NCI-H2196 (cell line): ENCODE measurements at regions not wholly inside any gene's neighbourhood (a gene's known extent, or its start where the extent isn't known, plus 50 kb on each side); places are given as distances from the start of the nearest gene placed in this dataset.

Source experiments
- DNase-seq: peaks from one replicate; lab custom pipeline; 2025; ENCODE audit not compliant: unreplicated experiment; lab: John Stamatoyannopoulos, UW

DNA sequence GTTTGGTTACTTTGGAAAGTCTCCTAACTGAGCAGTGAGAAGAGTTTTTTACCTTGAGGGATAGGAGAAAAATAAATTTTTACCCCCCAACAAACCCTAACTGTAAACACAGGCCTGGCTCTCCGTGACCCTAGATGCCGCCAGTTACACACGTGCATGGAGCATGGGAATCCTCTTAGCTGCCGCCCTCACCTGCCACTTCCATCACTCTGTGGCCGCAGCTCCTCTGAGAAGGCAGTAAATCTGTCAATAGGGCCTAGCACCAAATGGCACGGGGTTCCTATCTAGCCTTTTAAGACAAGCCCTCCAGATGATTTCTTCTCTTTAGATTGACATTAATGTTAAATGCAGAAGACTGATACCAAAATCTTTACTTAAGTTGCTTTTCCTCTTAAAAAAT lies 330.3 kb upstream of the FAM241A start:
- no peak for DNase-seq

DNA sequence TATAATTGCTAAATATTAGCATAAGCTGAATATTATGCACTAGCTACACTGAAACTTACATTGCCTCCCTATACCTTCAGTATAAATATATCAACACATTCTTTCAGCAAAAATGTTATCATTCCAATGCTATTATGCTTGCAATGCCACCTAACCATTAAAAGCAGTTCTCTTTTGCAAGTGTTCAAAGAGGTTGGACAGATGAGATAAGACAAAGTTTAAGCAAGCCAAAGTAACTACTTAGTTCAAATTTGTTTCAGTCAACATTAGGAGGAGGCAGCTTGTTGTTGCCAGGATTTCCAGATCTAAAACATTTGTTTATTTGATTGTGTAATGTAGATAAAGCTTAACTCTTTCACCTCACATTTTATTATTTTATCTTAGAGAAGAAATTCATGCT lies 323.9 kb upstream of the FAM241A start:
- DNase-seq, result no peak

DNA sequence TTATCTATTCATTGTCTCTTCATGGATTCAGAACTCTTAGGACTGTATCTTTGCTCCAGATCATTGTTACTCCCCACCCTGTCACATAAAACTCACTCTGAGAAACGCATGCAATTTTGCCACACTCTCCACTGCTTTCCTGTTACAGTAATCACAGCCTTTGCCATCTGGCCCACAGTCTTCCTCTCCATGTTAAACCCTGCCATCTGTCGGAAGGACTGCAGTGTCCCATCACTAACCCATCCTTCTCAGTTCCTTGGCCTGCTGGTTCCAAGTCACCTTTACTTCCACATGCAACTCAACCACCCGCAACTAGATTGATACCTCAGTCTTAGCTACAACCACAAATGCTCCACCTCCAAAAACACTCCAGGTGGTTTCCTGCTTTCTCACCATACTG lies 308.7 kb upstream of the FAM241A start:
- DNase-seq, result no peak

GRCh38 chr4:111837761-111838160 lies 307.5 kb upstream of the FAM241A start:
- DNase-seq, result no peak

GRCh38 chr4:111838406-111838930 lies 306.8 kb upstream of the FAM241A start:
- no peak for DNase-seq

DNA sequence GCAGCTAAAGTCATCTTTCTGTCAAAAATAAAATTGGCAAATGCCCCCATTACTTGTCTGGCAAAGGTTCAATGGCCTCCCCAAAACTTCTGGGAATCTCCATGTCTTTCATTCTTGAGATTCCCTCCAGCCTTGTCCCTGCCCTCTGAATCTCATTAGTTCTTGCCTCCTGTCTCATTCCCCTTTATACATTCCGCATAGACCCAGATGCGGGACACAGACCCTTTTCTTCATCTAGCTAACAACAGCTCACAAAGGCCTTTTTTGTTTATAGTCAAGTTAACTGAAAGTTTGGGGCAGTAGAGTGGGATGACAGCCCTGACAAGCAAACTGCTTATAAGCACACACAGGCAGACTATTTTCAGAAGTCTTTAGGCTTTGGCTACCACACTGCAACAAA lies 306.1 kb upstream of the FAM241A start:
- DNase-seq, result no peak

- DNase-seq, result no peak
Measured at GRCh38 chr4:111842336-111842735, 302.9 kb upstream of the FAM241A start.

- no peak for DNase-seq
Measured at GRCh38 chr4:111847296-111848008, 297.8 kb upstream of the FAM241A start.

GRCh38 chr4:111849746-111850284 lies 295.4 kb upstream of the FAM241A start:
- no peak for DNase-seq

GRCh38 chr4:111854494-111855087 lies 290.7 kb upstream of the FAM241A start:
- DNase-seq, result no peak

DNA sequence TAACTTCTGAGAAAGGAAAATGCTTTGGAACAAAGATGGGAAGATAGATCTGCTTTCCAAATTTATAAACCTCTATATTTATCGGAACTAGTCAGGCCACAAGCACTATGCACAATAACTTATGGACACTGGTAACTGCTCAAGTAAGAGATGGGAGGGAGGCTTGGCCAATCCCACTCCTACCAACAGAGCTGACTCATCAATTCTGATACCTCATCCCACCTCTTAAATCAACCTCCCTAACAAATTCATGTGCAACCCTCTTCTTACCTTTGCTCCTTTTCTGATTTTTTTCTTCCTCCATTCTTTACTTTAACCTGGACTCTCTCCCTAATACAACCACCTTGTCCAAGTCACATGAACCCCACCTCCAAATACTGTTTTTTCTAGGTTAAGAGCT lies 289.9 kb upstream of the FAM241A start:
- no peak for DNase-seq

DNA sequence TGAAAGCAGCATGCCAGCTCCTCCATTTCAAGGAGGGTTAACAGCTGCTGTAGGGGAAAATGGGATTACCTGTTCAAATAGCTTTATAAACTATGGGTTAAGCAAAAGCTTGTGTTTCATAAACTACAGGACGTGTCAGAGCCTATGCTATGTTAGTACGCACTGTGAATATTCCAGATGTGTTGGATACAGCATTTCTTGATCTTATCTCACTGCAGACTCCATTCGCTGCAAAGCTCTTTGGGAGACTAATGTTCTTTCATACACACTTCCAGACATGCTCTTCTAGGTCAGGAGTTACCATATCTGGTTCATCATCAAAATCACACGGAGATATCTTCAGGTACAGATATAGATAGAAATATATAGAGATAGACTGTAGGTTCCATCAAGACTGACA lies 281.2 kb upstream of the FAM241A start:
- no peak for DNase-seq

GRCh38 chr4:111869339-111869738 lies 275.9 kb upstream of the FAM241A start:
- no peak for DNase-seq

DNA sequence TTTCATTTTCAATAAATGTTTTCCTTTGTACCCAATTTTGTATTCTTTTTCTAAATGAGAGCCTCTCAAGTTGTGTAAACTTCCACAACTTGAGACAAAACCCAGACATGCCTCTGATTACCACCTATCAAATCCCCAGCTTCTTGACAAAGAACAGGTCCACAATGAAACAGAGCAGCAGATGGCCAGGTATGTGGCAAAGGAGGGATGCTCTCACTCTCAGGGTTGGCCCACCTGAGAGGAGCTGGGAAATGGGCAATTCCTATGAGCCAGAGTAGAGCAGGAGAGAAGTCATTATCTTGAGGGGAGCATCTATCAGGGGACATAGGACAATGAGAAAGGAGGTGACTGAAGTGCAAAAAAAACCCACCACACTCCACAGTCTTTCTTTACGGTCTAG lies 273.5 kb upstream of the FAM241A start:
- DNase-seq, result no peak

GRCh38 chr4:111873801-111874200 lies 271.5 kb upstream of the FAM241A start:
- DNase-seq, result no peak

DNA sequence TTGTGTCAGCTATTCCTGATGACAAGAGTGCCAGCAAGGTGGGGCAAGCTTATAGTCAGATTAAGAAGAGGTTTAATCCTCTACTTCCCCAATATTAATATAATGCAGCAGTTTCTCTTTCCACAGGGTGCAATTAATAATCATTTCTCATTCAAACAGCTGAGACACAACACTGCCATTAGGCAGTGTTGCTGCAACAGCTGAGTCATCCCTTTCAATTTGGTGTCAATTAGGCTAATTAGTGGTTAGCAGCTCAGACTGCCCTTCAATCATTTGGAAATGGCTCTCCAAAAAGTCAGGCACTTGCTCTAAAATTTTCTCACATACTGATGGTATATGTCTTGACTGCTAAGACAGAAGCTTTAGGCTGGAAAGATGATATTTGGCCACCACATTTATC lies 265.7 kb upstream of the FAM241A start:
- DNase-seq, result no peak

DNA sequence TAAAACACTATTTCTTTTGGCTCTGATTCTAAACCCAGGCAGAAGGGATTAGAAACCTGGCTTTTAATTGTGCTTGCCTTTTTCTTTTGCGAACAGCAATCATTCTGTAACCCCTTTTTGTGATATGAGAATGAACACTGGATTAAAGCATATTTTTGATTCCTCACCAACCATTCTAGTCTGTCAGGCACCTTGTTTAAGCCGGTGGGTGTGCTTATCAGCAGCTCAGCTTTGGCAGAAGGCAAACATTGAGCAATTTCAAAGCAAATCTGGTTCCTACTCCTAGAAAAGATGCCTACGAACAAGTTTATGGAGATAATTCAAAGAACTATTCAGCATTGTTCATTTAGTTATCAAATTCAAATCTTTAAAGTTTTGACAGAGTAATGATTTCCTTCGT lies 265.1 kb upstream of the FAM241A start:
- no peak for DNase-seq

DNA sequence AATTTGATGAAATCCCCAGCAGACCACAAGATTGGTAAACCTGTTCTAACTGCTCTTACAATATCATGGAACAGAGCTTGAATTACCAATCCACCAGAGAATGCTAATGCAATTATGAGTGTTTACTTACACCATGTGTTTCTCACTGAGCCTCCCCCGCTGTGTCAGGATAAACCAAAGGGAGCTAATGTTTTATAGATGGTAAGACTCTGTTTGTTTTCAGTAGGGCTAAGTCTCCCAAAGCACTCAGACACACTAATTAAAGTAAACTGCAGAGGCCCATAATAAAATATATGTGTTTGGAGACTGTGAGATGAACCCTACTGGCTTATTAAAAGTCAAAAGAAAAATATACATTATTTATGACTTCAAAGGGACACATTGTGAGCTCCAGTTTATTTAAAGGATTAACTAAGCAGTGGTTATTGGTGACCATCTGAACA lies 261.7 kb upstream of the FAM241A start:
- DNase-seq, result no peak

GRCh38 chr4:111890412-111890811 lies 254.8 kb upstream of the FAM241A start:
- DNase-seq, result no peak

- DNase-seq, result no peak
Measured at GRCh38 chr4:111905511-111905910, 239.7 kb upstream of the FAM241A start.

DNA sequence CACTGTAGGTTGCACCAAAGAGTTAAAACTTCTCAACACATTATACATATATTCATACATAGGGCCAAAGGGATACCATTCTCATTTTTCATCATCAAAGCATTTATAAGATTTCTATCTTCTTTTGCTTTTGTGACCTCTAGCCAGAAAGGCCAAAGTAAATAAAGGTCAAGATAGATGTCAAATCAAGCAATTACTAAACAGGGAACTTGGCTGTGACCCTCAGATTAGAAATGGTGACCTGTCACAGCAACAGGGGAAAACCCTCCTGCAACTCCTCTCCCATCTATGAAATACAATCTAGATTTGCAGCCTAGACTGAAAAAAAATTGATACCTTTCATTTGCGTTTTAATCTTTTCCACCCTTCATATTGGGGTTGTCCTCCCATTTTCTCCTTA lies 225.6 kb upstream of the FAM241A start:
- no peak for DNase-seq

DNA sequence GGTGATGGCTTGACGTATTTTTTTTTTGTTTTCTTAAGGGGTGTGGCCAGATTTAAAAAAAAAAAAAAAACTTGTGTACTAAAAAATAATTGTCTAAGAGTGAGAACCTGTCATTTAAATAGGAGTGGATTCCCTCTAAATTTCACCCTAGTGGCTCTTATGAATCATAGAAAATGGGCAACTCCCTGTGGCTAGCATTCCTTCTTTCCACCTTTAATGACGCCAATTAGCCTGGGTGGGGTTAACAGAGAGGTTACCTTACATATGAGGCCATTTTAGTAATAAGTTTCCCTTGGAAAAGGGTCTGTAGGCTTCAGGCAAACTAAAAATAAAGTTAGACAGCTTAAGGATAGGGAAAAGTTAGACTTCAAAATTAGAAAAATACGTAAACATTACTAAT lies 223.5 kb upstream of the FAM241A start:
- no peak for DNase-seq
